Loucy (cell line): ENCODE measurements at regions not wholly inside any gene's neighbourhood (a gene's known extent, or its start where the extent isn't known, plus 50 kb on each side); places are given as distances from the start of the nearest gene placed in this dataset.

Source experiments
- H2AFZ ChIP-seq: fragments of 200-600 bp; sonication (generic); 2 replicates; pipeline ENCODE4 v1.6.0; 2016; ENCODE audit warnings: antibody characterized with exemption, mild to moderate bottlenecking, low read length, moderate library complexity
- H3F3A ChIP-seq: fragments of 200-600 bp; 2 replicates; pipeline ENCODE4 v1.6.0; 2016; ENCODE audit warnings: antibody characterized with exemption, low read depth, mild to moderate bottlenecking
- H3K27me3 ChIP-seq: fragments of 200-600 bp; sonication (generic); 2 replicates; pipeline ENCODE4 v1.6.1; 2014; ENCODE audit warnings: low read length, mild to moderate bottlenecking; ENCODE audit not compliant: insufficient read depth, poor library complexity, severe bottlenecking
- H3K36me3 ChIP-seq: fragments of 200-600 bp; sonication (generic); 2 replicates; pipeline ENCODE4 v1.6.1; 2016; ENCODE audit warnings: low read length; ENCODE audit not compliant: insufficient read depth
- H3K4me1 ChIP-seq: fragments of 200-600 bp; sonication (generic); 2 replicates; pipeline ENCODE4 v1.5.1; 2014; ENCODE audit warnings: low read length, mild to moderate bottlenecking; ENCODE audit not compliant: insufficient read depth, poor library complexity, severe bottlenecking
- H3K4me2 ChIP-seq: fragments of 200-600 bp; sonication (generic); 2 replicates; pipeline ENCODE4 v1.6.0; 2014; ENCODE audit warnings: antibody characterized with exemption, low read length, low read depth, mild to moderate bottlenecking; ENCODE audit not compliant: poor library complexity, severe bottlenecking
- H3K4me3 ChIP-seq: fragments of 200-600 bp; sonication (generic); 2 replicates; pipeline ENCODE4 v1.5.1; 2014; ENCODE audit warnings: low read length, mild to moderate bottlenecking, mixed read lengths; ENCODE audit not compliant: poor library complexity, severe bottlenecking
- H3K79me2 ChIP-seq: fragments of 200-600 bp; sonication (generic); 2 replicates; pipeline ENCODE4 v1.6.1; 2014; ENCODE audit warnings: low read length; ENCODE audit not compliant: insufficient read depth
- H3K9ac ChIP-seq: fragments of 200-600 bp; sonication (generic); 2 replicates; pipeline ENCODE4 v1.6.0; 2014; ENCODE audit warnings: mild to moderate bottlenecking, low read depth, low read length, moderate library complexity; ENCODE audit not compliant: poor library complexity, severe bottlenecking
- H3K9me2 ChIP-seq: fragments of 200-600 bp; sonication (generic); replicated peaks from 2 replicates; pipeline ENCODE4 v1.6.1; 2016; ENCODE audit warnings: low read depth, low read length, mixed read lengths
- H3K9me3 ChIP-seq: fragments of 200-600 bp; sonication (generic); 2 replicates; pipeline ENCODE4 v1.6.1; 2014; ENCODE audit warnings: mild to moderate bottlenecking, antibody characterized with exemption, low read length, low read depth; ENCODE audit not compliant: insufficient read depth
- H4K20me1 ChIP-seq: fragments of 200-600 bp; sonication (generic); 2 replicates; pipeline ENCODE4 v1.6.0; 2014; ENCODE audit warnings: antibody characterized with exemption, low read length, mild to moderate bottlenecking; ENCODE audit not compliant: insufficient read depth, poor library complexity, severe bottlenecking
- CTCF ChIP-seq: fragments of 200-600 bp; sonication (generic); conservative IDR thresholded peaks from 2 replicates; pipeline ENCODE4 v1.5.1; 2014; ENCODE audit warnings: mild to moderate bottlenecking, antibody characterized with exemption, low read length
- EZH2phosphoT487 ChIP-seq: fragments of 200-600 bp; IDR thresholded peaks from 2 replicates; pipeline ENCODE4 v1.6.1; 2018; ENCODE audit warnings: antibody characterized with exemption, mild to moderate bottlenecking, moderate library complexity, borderline replicate concordance

- Histone ChIP-seq H3K79me2 (no peaks in the 10 kb centered on the region), H3K4me1 (peaks cover 12% of the 10 kb centered on the region), H3K9ac (no peak overlapping the region), H4K20me1 (no peaks in the 10 kb centered on the region), H3K36me3 (no peaks in the 10 kb centered on the region), H3K9me3 (no peaks in the 10 kb centered on the region), H3K9me2 (no peaks in the 10 kb centered on the region), H3F3A (no peaks in the 10 kb centered on the region), H3K4me2 (peak overlapping the region; percentile 29), H3K4me3 (no peak overlapping the region), H3K27me3 (no peaks in the 10 kb centered on the region), H2AFZ (peak overlapping the region; percentile 19; the same call in 1 of the 2 replicates)
- TF ChIP-seq CTCF = no peak
Observed at GRCh38 chr3:28856796-28857195, 424.1 kb upstream of the RBMS3 start.

GRCh38 chr3:28859897-28860296, 421.0 kb upstream of the RBMS3 start:
- Histone ChIP-seq H2AFZ (no peak overlapping the region), H3K9me3 (no peaks in the 10 kb centered on the region), H3K4me2 (no peak overlapping the region), H3K9ac (no peak overlapping the region), H3K9me2 (no peaks in the 10 kb centered on the region), H3K79me2 (no peaks in the 10 kb centered on the region), H3F3A (no peaks in the 10 kb centered on the region), H3K36me3 (no peaks in the 10 kb centered on the region), H3K4me1 (peaks cover 12% of the 10 kb centered on the region), H3K27me3 (no peaks in the 10 kb centered on the region), H3K4me3 (no peak overlapping the region), H4K20me1 (no peaks in the 10 kb centered on the region)
- TF ChIP-seq EZH2phosphoT487 = no peak
- no peak for TF ChIP-seq CTCF

- Histone ChIP-seq H3K4me3 (no peak overlapping the region), H3K27me3 (no peaks in the 10 kb centered on the region), H3K9me2 (no peaks in the 10 kb centered on the region), H3K79me2 (no peaks in the 10 kb centered on the region), H3K9me3 (no peaks in the 10 kb centered on the region), H3K4me2 (no peak overlapping the region), H3K9ac (no peak overlapping the region), H3K36me3 (no peaks in the 10 kb centered on the region), H3F3A (no peaks in the 10 kb centered on the region), H4K20me1 (no peaks in the 10 kb centered on the region), H2AFZ (peak overlapping the region; percentile 41; the same call in 1 of the 2 replicates), H3K4me1 (peaks cover 12% of the 10 kb centered on the region)
- TF ChIP-seq CTCF (no peak), EZH2phosphoT487 (no peak)
Observed at GRCh38 chr3:28860307-28860706, 420.6 kb upstream of the RBMS3 start.
